Astrocyte of the spinal cord (primary cell): ENCODE measurements at regions not wholly inside any gene's neighbourhood (a gene's known extent, or its start where the extent isn't known, plus 50 kb on each side); places are given as distances from the start of the nearest gene placed in this dataset.

Source experiments
- DNase-seq: peaks from one replicate; pipeline ENCODE4 v3.0.0; 2011; ENCODE audit warnings: low read depth, low spot score
- H3K4me3 ChIP-seq: 2 replicates; pipeline ENCODE4 v1.5.1; 2011; ENCODE audit warnings: low read depth, mild to moderate bottlenecking, low read length, moderate library complexity
- in situ Hi-C: cut with HindIII; loops from 2 replicates; pipeline ENCODE4 v1.10.0; 2017; ENCODE audit warnings: low sequenced_read_pairs
- TF ChIP-seq, protein P1 (sequence below): IDR thresholded peaks from 2 replicates; pipeline ENCODE4 v1.5.1; 2012; ENCODE audit warnings: low read depth, mild to moderate bottlenecking, low read length, inconsistent platforms

GRCh38 chr15:96418146-96418545, 87.6 kb downstream of the NR2F2 start:
- in situ Hi-C loops, result no loop called here
- no peak overlapping the region for H3K4me3 ChIP-seq
- DNase-seq, result no peak
- TF ChIP-seq, protein P1, sequence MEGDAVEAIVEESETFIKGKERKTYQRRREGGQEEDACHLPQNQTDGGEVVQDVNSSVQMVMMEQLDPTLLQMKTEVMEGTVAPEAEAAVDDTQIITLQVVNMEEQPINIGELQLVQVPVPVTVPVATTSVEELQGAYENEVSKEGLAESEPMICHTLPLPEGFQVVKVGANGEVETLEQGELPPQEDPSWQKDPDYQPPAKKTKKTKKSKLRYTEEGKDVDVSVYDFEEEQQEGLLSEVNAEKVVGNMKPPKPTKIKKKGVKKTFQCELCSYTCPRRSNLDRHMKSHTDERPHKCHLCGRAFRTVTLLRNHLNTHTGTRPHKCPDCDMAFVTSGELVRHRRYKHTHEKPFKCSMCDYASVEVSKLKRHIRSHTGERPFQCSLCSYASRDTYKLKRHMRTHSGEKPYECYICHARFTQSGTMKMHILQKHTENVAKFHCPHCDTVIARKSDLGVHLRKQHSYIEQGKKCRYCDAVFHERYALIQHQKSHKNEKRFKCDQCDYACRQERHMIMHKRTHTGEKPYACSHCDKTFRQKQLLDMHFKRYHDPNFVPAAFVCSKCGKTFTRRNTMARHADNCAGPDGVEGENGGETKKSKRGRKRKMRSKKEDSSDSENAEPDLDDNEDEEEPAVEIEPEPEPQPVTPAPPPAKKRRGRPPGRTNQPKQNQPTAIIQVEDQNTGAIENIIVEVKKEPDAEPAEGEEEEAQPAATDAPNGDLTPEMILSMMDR, result no peak

DNA sequence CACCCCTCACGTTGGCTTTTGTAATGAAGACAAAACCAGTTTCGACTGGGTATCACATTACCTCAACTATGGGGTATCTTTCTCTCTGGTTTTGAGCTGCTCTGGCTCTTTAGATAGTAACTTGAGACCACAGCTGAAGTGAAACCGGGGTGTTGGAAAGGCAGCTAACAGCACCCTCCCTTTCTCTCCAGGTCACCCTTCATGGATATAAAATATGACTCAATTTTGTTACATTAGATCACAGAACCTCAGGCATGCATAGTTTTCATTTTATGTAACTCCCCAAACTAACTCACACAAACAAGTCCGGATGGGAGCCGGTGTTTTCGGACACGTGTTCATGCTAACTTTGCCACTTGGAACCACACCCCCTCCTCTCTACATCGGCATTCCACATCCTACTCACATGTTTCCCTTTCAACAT, 90.7 kb downstream of the NR2F2 start:
- DNase-seq, result no peak
- in situ Hi-C loops, result no loop called here
- no peak overlapping the region for H3K4me3 ChIP-seq
- TF ChIP-seq, protein P1, result no peak

DNA sequence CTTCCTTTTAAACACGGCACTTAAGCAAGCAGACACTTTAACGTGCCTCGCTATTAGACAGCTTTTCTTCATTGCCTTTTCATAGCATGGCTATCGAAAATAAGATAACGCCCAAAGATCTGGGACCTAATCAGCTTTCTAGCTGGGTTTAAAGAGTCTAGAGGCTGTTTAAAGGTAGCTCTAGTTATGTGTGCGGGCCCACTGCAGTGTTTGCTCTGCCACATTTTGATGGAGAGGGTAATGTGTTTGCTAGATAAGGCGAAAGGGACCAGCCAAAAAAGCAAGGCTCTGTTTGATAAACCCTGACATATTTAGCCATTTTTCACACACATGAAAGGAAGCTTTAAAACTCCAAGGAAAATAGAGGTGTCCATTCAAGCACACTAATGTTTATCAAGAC, 91.6 kb downstream of the NR2F2 start:
- in situ Hi-C loops, result no loop called here
- H3K4me3 ChIP-seq, result no peak overlapping the region
- TF ChIP-seq, protein P1, result no peak
- no peak for DNase-seq

DNA sequence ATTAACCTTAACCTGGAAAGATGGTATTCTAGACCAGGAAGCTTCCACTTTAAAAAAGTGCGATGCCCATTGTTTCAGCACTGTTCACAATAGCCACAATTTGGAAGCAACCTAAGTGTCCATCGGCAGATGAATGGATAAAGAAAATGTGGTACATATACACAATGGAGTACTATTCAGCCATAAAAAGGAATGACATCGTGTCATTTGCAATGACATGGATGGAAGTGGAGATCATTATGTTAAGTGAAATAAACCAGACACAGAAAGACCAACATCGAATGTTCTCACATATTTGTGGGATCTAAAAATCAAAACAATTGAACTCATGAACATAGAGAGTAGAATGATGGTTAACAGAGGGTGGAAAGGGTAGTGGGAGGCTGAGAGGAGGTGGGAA, 94.2 kb downstream of the NR2F2 start:
- TF ChIP-seq, protein P1, result no peak
- in situ Hi-C loops, result no loop called here
- DNase-seq, result no peak
- no peak overlapping the region for H3K4me3 ChIP-seq

GRCh38 chr15:96428742-96429141, 98.2 kb downstream of the NR2F2 start:
- in situ Hi-C loops, result no loop called here
- DNase-seq, result peak; percentile 80
- no peak overlapping the region for H3K4me3 ChIP-seq
- TF ChIP-seq, protein P1, result no peak

DNA sequence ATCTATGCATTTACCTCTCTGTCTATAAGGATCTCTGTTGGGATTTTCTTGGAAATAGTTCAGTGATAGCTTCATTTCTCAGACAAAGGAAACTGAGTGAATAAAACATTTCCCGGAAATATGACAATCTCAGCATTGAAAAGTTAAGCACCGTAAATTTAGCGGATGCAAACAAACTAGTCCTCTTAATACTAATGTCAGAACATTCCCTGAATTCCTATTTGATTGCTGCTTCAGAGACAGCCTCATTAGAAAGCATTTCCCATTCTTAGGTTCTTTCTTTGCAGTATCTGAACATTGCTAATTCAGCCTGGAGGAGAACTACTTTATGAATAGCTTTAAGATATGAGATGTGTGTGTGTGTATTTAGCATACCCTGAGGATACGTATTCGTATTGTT, 101.3 kb downstream of the NR2F2 start:
- H3K4me3 ChIP-seq, result no peak overlapping the region
- no peak for DNase-seq
- TF ChIP-seq, protein P1, result no peak
- in situ Hi-C loops, result no loop called here

DNA sequence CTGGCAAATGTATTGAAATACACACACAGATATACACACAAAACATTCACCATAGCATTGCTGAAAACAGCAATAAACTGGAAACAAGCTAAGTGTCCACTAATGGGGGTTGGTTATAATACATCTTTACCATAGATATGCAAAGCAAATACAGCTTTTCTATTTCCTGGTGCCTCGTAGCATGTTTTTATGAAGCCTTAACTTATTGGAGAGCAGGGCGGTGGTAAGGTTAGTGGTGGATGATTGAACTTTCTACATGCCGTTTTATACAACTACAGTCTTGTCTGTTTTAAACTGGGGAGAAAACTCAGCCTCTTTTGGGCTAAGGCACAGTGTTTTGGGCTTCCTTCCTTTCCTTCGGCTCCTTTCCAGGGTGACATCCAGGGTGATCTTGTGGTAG, 104.5 kb downstream of the NR2F2 start:
- H3K4me3 ChIP-seq, result no peak overlapping the region
- in situ Hi-C loops, result no loop called here
- TF ChIP-seq, protein P1, result no peak
- DNase-seq, result no peak
